CD4-positive, CD25-positive, alpha-beta regulatory T cell (primary cell): ENCODE measurements at regions not wholly inside any gene's neighbourhood (a gene's known extent, or its start where the extent isn't known, plus 50 kb on each side); places are given as distances from the start of the nearest gene placed in this dataset.

Source experiments
- ATAC-seq, 2 donors: fragments of 150-1000 bp; cut with Tn5 transposase; one replicate each; pipeline ENCODE4 v1.10.0; 2021; ENCODE audit warnings: low read depth in 2 of 2, moderate number of reproducible peaks in 2 of 2, moderate library complexity in 1 of 2
- DNase-seq, 3 donors: peaks; one replicate each; pipeline versions ENCODE4 v3.0.0 to v3.0.0-alpha.2; 2012 to 2022; ENCODE audit warnings: mixed read lengths in 1 of 3
- H3K27ac ChIP-seq: one replicate; pipeline ENCODE4 v1.7.0; 2013; ENCODE audit warnings: mild to moderate bottlenecking, low read length; ENCODE audit not compliant: insufficient read depth, poor library complexity, severe bottlenecking
- H3K27me3 ChIP-seq: one replicate; pipeline ENCODE4 v1.7.0; 2013; ENCODE audit warnings: low read length; ENCODE audit not compliant: control insufficient read depth, insufficient read depth
- H3K36me3 ChIP-seq: one replicate; pipeline ENCODE4 v1.7.0; 2013; ENCODE audit warnings: mild to moderate bottlenecking, low read length, moderate library complexity; ENCODE audit not compliant: control insufficient read depth, insufficient read depth
- H3K4me1 ChIP-seq: 2 replicates; pipeline ENCODE4 v1.7.0; 2013; ENCODE audit warnings: mild to moderate bottlenecking, low read length; ENCODE audit not compliant: insufficient read depth, control insufficient read depth, poor library complexity, severe bottlenecking
- H3K4me3 ChIP-seq: one replicate; pipeline ENCODE4 v1.7.0; 2013; ENCODE audit warnings: low read depth, mild to moderate bottlenecking, low read length, moderate library complexity
- H3K9me3 ChIP-seq, 2 experiments: 1 replicate in 1 of 2; 2 replicates in 1 of 2; pipeline ENCODE4 v1.7.0; 2013; ENCODE audit warnings: low read length in 2 of 2, mild to moderate bottlenecking in 1 of 2, moderate library complexity in 1 of 2; ENCODE audit not compliant: control insufficient read depth in 2 of 2
- H3K27ac Mint-ChIP-seq, 3 donors: one replicate each; pipeline ENCODE4 v1.8.0; 2020 to 2022; ENCODE audit warnings: mild to moderate bottlenecking in 3 of 3, mixed read lengths in 3 of 3, moderate library complexity in 2 of 3
- H3K27me3 Mint-ChIP-seq: one replicate; pipeline ENCODE4 v1.8.0; 2022; ENCODE audit warnings: mild to moderate bottlenecking, mixed read lengths
- H3K36me3 Mint-ChIP-seq: one replicate; pipeline ENCODE4 v1.8.0; 2020; ENCODE audit warnings: mixed read lengths
- H3K4me1 Mint-ChIP-seq, 4 donors: one replicate each; pipeline ENCODE4 v1.8.0; 2020 to 2022; ENCODE audit warnings: mixed read lengths in 4 of 4, mild to moderate bottlenecking in 1 of 4
- H3K4me3 Mint-ChIP-seq, 4 donors: one replicate each; pipeline ENCODE4 v1.8.0; 2020 to 2022; ENCODE audit warnings: mild to moderate bottlenecking in 4 of 4, mixed read lengths in 4 of 4, moderate library complexity in 3 of 4
- H3K9me3 Mint-ChIP-seq, 7 donors: one replicate each; pipeline ENCODE4 v1.8.0; 2020 to 2022; ENCODE audit warnings: mixed read lengths in 7 of 7, mild to moderate bottlenecking in 3 of 7, moderate library complexity in 2 of 7

GRCh38 chr4:165748321-165748720, 124.7 kb upstream of the TLL1 start:
- ATAC-seq = no peak

GRCh38 chr4:165751882-165752281, 121.2 kb upstream of the TLL1 start:
- H3K9me3 ChIP-seq = no peaks in the 10 kb centered on the region
- no peaks in the 10 kb centered on the region for H3K36me3 Mint-ChIP-seq
- no peaks in the 10 kb centered on the region for H3K4me1 ChIP-seq
- H3K27me3 Mint-ChIP-seq = no peaks in the 10 kb centered on the region
- no peaks in the 10 kb centered on the region for H3K4me1 Mint-ChIP-seq
- no peak for ATAC-seq
- H3K27me3 ChIP-seq = no peaks in the 10 kb centered on the region
- no peak overlapping the region for H3K27ac Mint-ChIP-seq
- no peak overlapping the region for H3K4me3 ChIP-seq
- H3K36me3 ChIP-seq = no peaks in the 10 kb centered on the region
- H3K4me3 Mint-ChIP-seq = no peak overlapping the region
- no peak for DNase-seq
- H3K27ac ChIP-seq = no peak overlapping the region
- peaks cover 0 to 13% (median 2%) of the 10 kb centered on the region in 7 donors for H3K9me3 Mint-ChIP-seq

More at GRCh38 chr4:165748321-165748720, 124.7 kb upstream of the TLL1 start:
- no peaks in the 10 kb centered on the region for H3K9me3 ChIP-seq
- no peaks in the 10 kb centered on the region for H3K4me1 ChIP-seq
- Mint-ChIP-seq H3K27me3 (no peaks in the 10 kb centered on the region), H3K36me3 (no peaks in the 10 kb centered on the region), H3K9me3 (peaks cover 0 to 7% (median 2%) of the 10 kb centered on the region in 7 donors), H3K4me1 (no peaks in the 10 kb centered on the region), H3K27ac (no peak overlapping the region), H3K4me3 (no peak overlapping the region)
- no peaks in the 10 kb centered on the region for H3K27me3 ChIP-seq
- no peak overlapping the region for H3K4me3 ChIP-seq
- H3K36me3 ChIP-seq = no peaks in the 10 kb centered on the region
- no peak for DNase-seq
- no peak overlapping the region for H3K27ac ChIP-seq

DNA sequence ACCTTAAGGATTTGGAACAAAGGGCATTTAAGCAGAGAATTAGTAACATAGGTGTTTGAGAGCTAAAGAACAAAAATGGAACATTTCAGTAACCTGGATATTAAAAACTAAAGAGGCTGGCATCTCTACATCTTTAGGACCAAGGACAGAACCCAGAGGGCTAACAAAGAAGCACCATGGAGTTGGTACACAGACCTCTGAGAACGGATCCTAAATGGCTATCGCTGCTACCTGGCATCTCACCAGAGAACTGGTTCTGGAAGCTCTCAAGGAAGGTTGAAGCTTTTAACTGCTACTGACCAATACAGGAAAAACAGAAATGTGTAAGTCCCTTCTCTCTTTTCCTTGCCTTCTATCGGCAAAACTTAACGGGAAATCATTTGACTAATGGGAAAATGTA, 118.4 kb upstream of the TLL1 start:
- Histone ChIP-seq H3K27me3 (no peaks in the 10 kb centered on the region), H3K27ac (no peak overlapping the region), H3K9me3 (no peaks in the 10 kb centered on the region), H3K4me3 (no peak overlapping the region), H3K36me3 (no peaks in the 10 kb centered on the region), H3K4me1 (no peaks in the 10 kb centered on the region)
- Mint-ChIP-seq H3K4me3 (no peak overlapping the region), H3K9me3 (peaks cover 0 to 13% (median 3%) of the 10 kb centered on the region in 7 donors), H3K27me3 (no peaks in the 10 kb centered on the region), H3K27ac (no peak overlapping the region), H3K4me1 (no peaks in the 10 kb centered on the region), H3K36me3 (no peaks in the 10 kb centered on the region)
- DNase-seq (no peak), ATAC-seq (no peak)

- no peaks in the 10 kb centered on the region for H3K36me3 ChIP-seq
- H3K4me1 Mint-ChIP-seq = no peaks in the 10 kb centered on the region
- ATAC-seq (no peak), DNase-seq (no peak)
- H3K9me3 Mint-ChIP-seq = peaks cover 0 to 8% (median 2%) of the 10 kb centered on the region in 7 donors
- no peaks in the 10 kb centered on the region for H3K9me3 ChIP-seq
- no peak overlapping the region for H3K27ac ChIP-seq
- no peaks in the 10 kb centered on the region for H3K27me3 ChIP-seq
- no peak overlapping the region for H3K4me3 Mint-ChIP-seq
- no peak overlapping the region for H3K27ac Mint-ChIP-seq
- H3K36me3 Mint-ChIP-seq = no peaks in the 10 kb centered on the region
- H3K4me1 ChIP-seq = no peaks in the 10 kb centered on the region
- no peak overlapping the region for H3K4me3 ChIP-seq
- H3K27me3 Mint-ChIP-seq = no peaks in the 10 kb centered on the region
These were observed 116.2 kb upstream of the TLL1 start for GRCh38 chr4:165756836-165757235.

DNA sequence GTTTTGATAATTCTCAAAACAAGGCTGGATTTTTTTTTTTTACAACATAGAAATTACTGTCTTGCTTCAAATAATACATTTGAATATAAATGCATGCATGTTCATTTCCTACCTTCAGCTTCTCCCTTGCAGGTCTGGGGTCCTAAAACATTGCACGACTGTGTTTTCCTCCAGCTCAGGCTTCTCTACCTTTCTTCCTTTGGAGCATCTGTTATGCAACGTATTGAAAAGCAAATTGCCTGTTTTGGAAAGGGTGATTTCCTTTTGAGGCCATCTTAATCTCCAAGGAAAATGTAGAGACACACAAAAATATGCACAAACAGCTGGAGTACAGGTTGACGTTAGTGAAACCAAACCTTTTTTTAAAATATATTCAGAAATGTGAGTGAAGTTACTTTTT, 115.6 kb upstream of the TLL1 start:
- Mint-ChIP-seq H3K27me3 (no peaks in the 10 kb centered on the region), H3K4me1 (no peaks in the 10 kb centered on the region), H3K36me3 (no peaks in the 10 kb centered on the region), H3K27ac (no peak overlapping the region), H3K9me3 (peaks cover 0 to 8% (median 2%) of the 10 kb centered on the region in 7 donors), H3K4me3 (no peak overlapping the region)
- DNase-seq (no peak), ATAC-seq (no peak)
- Histone ChIP-seq H3K27me3 (no peaks in the 10 kb centered on the region), H3K36me3 (no peaks in the 10 kb centered on the region), H3K4me3 (no peak overlapping the region), H3K4me1 (no peaks in the 10 kb centered on the region), H3K27ac (no peak overlapping the region), H3K9me3 (no peaks in the 10 kb centered on the region)

GRCh38 chr4:165758086-165758485, 115.0 kb upstream of the TLL1 start:
- H3K4me3 ChIP-seq = no peak overlapping the region
- H3K4me1 ChIP-seq = no peaks in the 10 kb centered on the region
- Mint-ChIP-seq H3K27ac (no peak overlapping the region), H3K4me3 (no peak overlapping the region), H3K36me3 (no peaks in the 10 kb centered on the region), H3K4me1 (no peaks in the 10 kb centered on the region), H3K27me3 (no peaks in the 10 kb centered on the region), H3K9me3 (peaks cover 0 to 8% (median 2%) of the 10 kb centered on the region in 7 donors)
- no peak for DNase-seq
- no peak for ATAC-seq
- no peaks in the 10 kb centered on the region for H3K36me3 ChIP-seq
- no peak overlapping the region for H3K27ac ChIP-seq
- H3K9me3 ChIP-seq = no peaks in the 10 kb centered on the region
- no peaks in the 10 kb centered on the region for H3K27me3 ChIP-seq

- H3K4me3 Mint-ChIP-seq = no peak overlapping the region
- Histone ChIP-seq H3K27me3 (no peaks in the 10 kb centered on the region), H3K4me1 (no peaks in the 10 kb centered on the region), H3K4me3 (no peak overlapping the region), H3K9me3 (no peaks in the 10 kb centered on the region), H3K36me3 (no peaks in the 10 kb centered on the region), H3K27ac (no peak overlapping the region)
- H3K27me3 Mint-ChIP-seq = no peaks in the 10 kb centered on the region
- H3K36me3 Mint-ChIP-seq = no peaks in the 10 kb centered on the region
- H3K27ac Mint-ChIP-seq = no peak overlapping the region
- DNase-seq (no peak), ATAC-seq (no peak)
- peaks cover 0 to 3% (median 1%) of the 10 kb centered on the region in 7 donors for H3K9me3 Mint-ChIP-seq
- no peaks in the 10 kb centered on the region for H3K4me1 Mint-ChIP-seq
These were observed 112.9 kb upstream of the TLL1 start for GRCh38 chr4:165760182-165760581.

DNA sequence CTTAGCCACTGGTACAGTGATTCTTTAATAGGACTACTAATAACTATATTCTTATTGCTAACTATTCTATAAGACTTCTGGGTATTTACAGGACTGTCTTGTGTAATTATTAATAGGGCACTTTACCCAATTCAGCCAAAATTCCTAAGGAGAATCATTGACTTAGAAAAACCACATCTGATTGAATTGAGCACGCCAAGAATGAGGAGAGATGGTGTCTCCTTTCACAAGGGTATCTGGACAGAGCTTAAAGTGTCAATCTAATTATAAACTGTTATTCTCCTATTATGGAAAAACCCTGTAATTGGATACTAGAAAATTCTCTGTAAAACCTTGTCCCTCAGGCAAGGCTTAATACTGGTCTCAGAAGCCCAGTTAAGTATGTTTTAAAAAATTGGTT, 111.1 kb upstream of the TLL1 start:
- no peak overlapping the region for H3K4me3 ChIP-seq
- no peaks in the 10 kb centered on the region for H3K36me3 ChIP-seq
- no peaks in the 10 kb centered on the region for H3K9me3 ChIP-seq
- no peaks in the 10 kb centered on the region for H3K27me3 ChIP-seq
- Mint-ChIP-seq H3K27me3 (no peaks in the 10 kb centered on the region), H3K4me3 (no peak overlapping the region), H3K9me3 (peaks cover 0 to 3% (median 0%) of the 10 kb centered on the region in 7 donors), H3K36me3 (no peaks in the 10 kb centered on the region), H3K27ac (no peak overlapping the region), H3K4me1 (no peaks in the 10 kb centered on the region)
- H3K27ac ChIP-seq = no peak overlapping the region
- DNase-seq (no peak), ATAC-seq (no peak)
- H3K4me1 ChIP-seq = no peaks in the 10 kb centered on the region
